Fibroblast of villous mesenchyme (primary cell): ENCODE measurements at regions not wholly inside any gene's neighbourhood (a gene's known extent, or its start where the extent isn't known, plus 50 kb on each side); places are given as distances from the start of the nearest gene placed in this dataset.

Experiments
- DNase-seq: peaks from one replicate; pipeline ENCODE4 v3.0.0-alpha.2; 2010; ENCODE audit warnings: low read depth
- H3K4me3 ChIP-seq: 2 replicates; pipeline ENCODE4 v1.5.1; 2011; ENCODE audit warnings: low read depth, mild to moderate bottlenecking, low read length
- CTCF ChIP-seq: IDR thresholded peaks from 2 replicates; pipeline ENCODE4 v1.5.1; 2012; ENCODE audit warnings: low read depth, mild to moderate bottlenecking, low read length; ENCODE audit not compliant: insufficient read depth

- no peak overlapping the region for H3K4me3 ChIP-seq
- DNase-seq, result peak; percentile 66
- no peak for TF ChIP-seq CTCF
Measured at GRCh38 chr13:48852911-48853727, 122.6 kb upstream of the FNDC3A start.

- no peak for TF ChIP-seq CTCF
- peak; percentile 77 for DNase-seq
- no peak overlapping the region for H3K4me3 ChIP-seq
Measured at GRCh38 chr13:48853728-48854102, 122.0 kb upstream of the FNDC3A start.

GRCh38 chr13:48857576-48857975 lies 118.1 kb upstream of the FNDC3A start:
- DNase-seq, result no peak
- TF ChIP-seq CTCF, result no peak
- H3K4me3 ChIP-seq, result no peak overlapping the region

- DNase-seq, result peak; percentile 38
- no peak overlapping the region for H3K4me3 ChIP-seq
- TF ChIP-seq CTCF, result no peak
Measured at GRCh38 chr13:48858122-48858902, 117.4 kb upstream of the FNDC3A start.

- DNase-seq, result no peak
- H3K4me3 ChIP-seq, result no peak overlapping the region
- TF ChIP-seq CTCF, result no peak
Measured at GRCh38 chr13:48859272-48860105, 116.2 kb upstream of the FNDC3A start.

GRCh38 chr13:48860364-48860763 lies 115.3 kb upstream of the FNDC3A start:
- no peak overlapping the region for H3K4me3 ChIP-seq
- no peak for DNase-seq
- no peak for TF ChIP-seq CTCF
